HepG2 (cell line): ENCODE measurements at regions not wholly inside any gene's neighbourhood (a gene's known extent, or its start where the extent isn't known, plus 50 kb on each side); places are given as distances from the start of the nearest gene placed in this dataset.

Source experiments
- GLI4 ChIP-seq: sonication (generic); formaldehyde crosslinking; IDR thresholded peaks from 2 replicates; pipeline ENCODE4 v1.5.1; 2020; ENCODE audit warnings: missing genetic modification reagents, mild to moderate bottlenecking, moderate library complexity, borderline replicate concordance
- ZNF138 ChIP-seq: sonication (generic); formaldehyde crosslinking; IDR thresholded peaks from 2 replicates; pipeline ENCODE4 v1.5.0; 2020; ENCODE audit warnings: mild to moderate bottlenecking, low read depth, missing genetic modification reagents
- ZNF775 ChIP-seq: sonication (generic); formaldehyde crosslinking; IDR thresholded peaks from 2 replicates; pipeline ENCODE4 v1.4.0; 2020; ENCODE audit warnings: missing genetic modification reagents, mild to moderate bottlenecking, moderate library complexity, borderline replicate concordance
- TF ChIP-seq, protein P1 (sequence below): sonication (generic); formaldehyde crosslinking; IDR thresholded peaks from 2 replicates; pipeline ENCODE4 v1.5.0; 2020; ENCODE audit warnings: mild to moderate bottlenecking, missing genetic modification reagents, moderate library complexity

GRCh38 chr2:167732326-167732725 is 515.1 kb downstream of the STK39 start:
- TF ChIP-seq ZNF775 (CRISPR knock-in tag) (no peak), GLI4 (CRISPR knock-in tag) (no peak), ZNF138 (CRISPR knock-in tag) (no peak)
- TF ChIP-seq, protein P1, sequence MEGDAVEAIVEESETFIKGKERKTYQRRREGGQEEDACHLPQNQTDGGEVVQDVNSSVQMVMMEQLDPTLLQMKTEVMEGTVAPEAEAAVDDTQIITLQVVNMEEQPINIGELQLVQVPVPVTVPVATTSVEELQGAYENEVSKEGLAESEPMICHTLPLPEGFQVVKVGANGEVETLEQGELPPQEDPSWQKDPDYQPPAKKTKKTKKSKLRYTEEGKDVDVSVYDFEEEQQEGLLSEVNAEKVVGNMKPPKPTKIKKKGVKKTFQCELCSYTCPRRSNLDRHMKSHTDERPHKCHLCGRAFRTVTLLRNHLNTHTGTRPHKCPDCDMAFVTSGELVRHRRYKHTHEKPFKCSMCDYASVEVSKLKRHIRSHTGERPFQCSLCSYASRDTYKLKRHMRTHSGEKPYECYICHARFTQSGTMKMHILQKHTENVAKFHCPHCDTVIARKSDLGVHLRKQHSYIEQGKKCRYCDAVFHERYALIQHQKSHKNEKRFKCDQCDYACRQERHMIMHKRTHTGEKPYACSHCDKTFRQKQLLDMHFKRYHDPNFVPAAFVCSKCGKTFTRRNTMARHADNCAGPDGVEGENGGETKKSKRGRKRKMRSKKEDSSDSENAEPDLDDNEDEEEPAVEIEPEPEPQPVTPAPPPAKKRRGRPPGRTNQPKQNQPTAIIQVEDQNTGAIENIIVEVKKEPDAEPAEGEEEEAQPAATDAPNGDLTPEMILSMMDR (CRISPR knock-in tag): no peak
